Mesodermal cell (in vitro differentiated cells): ENCODE measurements at regions not wholly inside any gene's neighbourhood (a gene's known extent, or its start where the extent isn't known, plus 50 kb on each side); places are given as distances from the start of the nearest gene placed in this dataset.

Source experiments
- H3K27ac ChIP-seq: 2 replicates; pipeline ENCODE4 v1.7.0; 2013; ENCODE audit warnings: mild to moderate bottlenecking, low read depth, low read length, moderate library complexity; ENCODE audit not compliant: severe bottlenecking
- H3K36me3 ChIP-seq: 2 replicates; pipeline ENCODE4 v1.7.1; 2013; ENCODE audit warnings: mild to moderate bottlenecking, low read length, moderate library complexity; ENCODE audit not compliant: control insufficient read depth, insufficient read depth
- H3K4me1 ChIP-seq: one replicate; pipeline ENCODE4 v1.7.1; 2013; ENCODE audit warnings: mild to moderate bottlenecking, low read length; ENCODE audit not compliant: insufficient read depth, control insufficient read depth, poor library complexity, severe bottlenecking
- H3K4me3 ChIP-seq: 2 replicates; pipeline ENCODE4 v1.7.0; 2013; ENCODE audit warnings: low read length, control low read depth, mild to moderate bottlenecking; ENCODE audit not compliant: insufficient read depth, poor library complexity, severe bottlenecking; ENCODE audit errors: extremely low read depth
- H3K9me3 ChIP-seq: 2 replicates; pipeline ENCODE4 v1.7.1; 2013; ENCODE audit warnings: mild to moderate bottlenecking, low read length, moderate library complexity; ENCODE audit not compliant: control insufficient read depth
- WGBS, 2 experiments: methylation state at CpG; one replicate each; pipeline ENCODE4 v1.1.5; 2013; ENCODE audit warnings: missing lambda C conversion rate in 2 of 2; ENCODE audit not compliant: insufficient coverage in 2 of 2; 5-methylcytosine and 5-hydroxymethylcytosine counted together

DNA sequence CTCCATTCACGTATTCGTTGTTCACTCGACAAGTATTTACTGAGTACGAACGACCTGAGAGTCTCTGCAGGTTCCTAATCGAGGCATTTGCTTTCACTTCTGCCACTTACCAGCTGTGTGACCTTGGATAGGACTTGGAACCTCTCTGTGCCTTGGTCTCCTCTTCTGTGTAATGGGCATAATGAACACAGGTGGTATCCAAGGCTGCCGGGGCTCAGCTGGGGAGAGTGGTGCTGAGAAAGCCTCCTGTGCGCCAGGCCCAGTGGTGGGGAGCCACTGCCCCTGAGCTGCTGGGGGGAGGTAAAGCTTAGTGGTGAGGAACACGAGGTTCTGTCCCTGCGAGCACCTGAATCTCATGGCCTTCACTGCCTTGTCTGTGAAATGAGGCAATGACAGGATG lies 150.7 kb downstream of the IRF8 start:
- WGBS, 2 experiments, result 93 to 94% methylated on average over 8 to 10 of the region's 10 CpGs
- no peaks in the 10 kb centered on the region for H3K36me3 ChIP-seq
- no peaks in the 10 kb centered on the region for H3K9me3 ChIP-seq
- H3K4me3 ChIP-seq, result no peak overlapping the region
- H3K4me1 ChIP-seq, result peaks cover 23% of the 10 kb centered on the region
- H3K27ac ChIP-seq, result no peak overlapping the region

DNA sequence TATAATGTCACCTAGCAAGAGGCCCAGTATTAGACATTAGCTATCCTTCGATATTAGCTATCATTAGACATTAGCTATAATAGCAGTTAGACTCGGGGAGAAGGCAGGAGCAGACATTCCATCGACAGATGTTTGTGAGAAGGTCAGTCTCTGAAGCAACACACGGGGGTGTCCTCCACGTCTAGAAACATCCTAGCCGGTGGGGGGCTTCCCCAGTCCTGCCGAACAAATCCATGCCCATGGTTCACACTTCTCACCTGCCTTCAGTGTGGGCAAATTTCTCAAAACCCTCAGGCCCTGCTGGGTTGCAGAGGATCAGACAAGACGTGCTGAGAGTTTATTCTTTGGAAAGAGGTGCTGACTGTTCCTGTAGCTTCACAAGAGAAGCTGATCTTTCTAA lies 151.1 kb downstream of the IRF8 start:
- 88 to 94% methylated on average over 6 to 7 of the region's 8 CpGs for WGBS, 2 experiments
- H3K4me1 ChIP-seq, result peaks cover 23% of the 10 kb centered on the region
- no peaks in the 10 kb centered on the region for H3K36me3 ChIP-seq
- H3K27ac ChIP-seq, result no peak overlapping the region
- no peak overlapping the region for H3K4me3 ChIP-seq
- H3K9me3 ChIP-seq, result no peaks in the 10 kb centered on the region

DNA sequence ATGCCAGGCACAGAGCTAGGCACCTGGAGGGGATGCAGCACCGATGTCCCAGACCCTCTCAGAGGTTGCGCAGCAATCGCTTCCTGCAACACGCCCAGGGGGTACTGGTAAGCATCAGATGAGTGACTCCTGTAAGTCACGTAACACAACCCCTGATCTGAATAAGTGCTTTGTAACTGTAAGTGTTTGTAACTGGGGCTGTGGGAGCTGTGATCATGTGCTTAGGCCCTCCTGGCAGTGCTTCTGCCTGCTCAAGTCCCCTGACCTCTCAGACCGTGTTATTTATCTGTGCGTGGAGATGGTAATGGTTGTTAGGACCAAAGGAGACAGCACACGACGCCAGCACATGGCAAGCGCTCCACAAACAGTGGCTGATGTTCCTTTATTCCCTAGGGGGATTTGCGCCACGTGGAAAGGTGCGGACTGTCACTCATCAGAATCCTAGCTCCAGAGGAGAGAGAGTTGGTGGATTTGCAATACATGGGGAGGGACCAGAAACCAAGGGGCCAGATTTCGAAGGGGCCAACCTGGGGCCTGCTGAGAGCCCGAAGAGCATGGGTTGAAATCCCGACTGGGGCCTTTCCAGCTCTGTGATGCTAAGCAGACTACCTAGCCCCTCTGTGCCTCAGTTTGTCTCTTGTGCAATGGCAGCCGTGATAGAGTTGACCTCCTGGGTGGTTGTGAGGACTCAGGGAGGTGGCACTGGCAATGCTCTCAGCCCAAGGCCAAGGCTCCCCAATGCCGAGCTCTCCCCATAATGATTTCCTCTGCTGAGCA lies 151.8 kb downstream of the IRF8 start:
- Histone ChIP-seq H3K4me1 (peaks cover 23% of the 10 kb centered on the region), H3K9me3 (no peaks in the 10 kb centered on the region), H3K4me3 (no peak overlapping the region), H3K36me3 (no peaks in the 10 kb centered on the region), H3K27ac (no peak overlapping the region)
- WGBS, 2 experiments, result 92 to 94% methylated on average over 10 to 17 of the region's 18 CpGs

DNA sequence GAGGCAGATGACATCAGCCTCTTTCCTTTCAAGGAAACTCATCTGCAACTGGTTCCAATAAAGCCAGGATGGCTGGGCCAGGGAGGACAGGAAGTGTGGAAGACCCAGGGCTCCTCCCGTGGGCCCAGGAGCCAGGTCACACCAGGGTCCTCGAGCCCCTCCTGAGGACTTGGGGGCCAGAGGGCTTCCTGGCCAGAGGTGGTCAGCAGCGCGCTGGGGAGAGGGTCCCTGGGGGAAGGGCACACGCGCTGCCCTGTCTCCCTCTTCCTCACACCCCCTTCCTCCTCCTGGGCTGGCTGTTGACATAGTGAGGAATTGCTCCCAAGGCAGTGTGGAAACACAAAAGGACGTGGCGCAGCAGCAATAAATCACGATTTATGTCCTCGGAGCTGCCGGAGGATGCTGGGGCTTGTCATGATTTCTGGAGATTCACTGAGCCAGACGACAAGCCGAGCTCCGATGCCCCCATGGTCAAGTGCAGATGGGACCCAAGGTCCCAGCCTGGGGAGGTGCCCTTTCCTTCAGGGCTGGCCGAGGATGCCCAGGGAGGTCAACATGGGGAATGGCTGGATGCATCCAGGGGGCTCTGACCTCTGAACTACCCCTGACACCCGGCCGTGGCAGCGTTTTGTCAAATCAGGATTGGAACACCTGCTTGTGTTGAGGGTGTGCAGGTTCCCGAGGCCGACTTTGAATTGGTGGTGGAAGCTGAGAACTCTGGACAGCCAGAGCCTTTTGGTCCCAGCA lies 152.6 kb downstream of the IRF8 start:
- Histone ChIP-seq H3K9me3 (no peaks in the 10 kb centered on the region), H3K4me1 (peaks cover 16% of the 10 kb centered on the region), H3K36me3 (no peaks in the 10 kb centered on the region), H3K4me3 (no peak overlapping the region), H3K27ac (no peak overlapping the region)
- 88 to 90% methylated on average over 14 of the region's 20 CpGs for WGBS, 2 experiments

DNA sequence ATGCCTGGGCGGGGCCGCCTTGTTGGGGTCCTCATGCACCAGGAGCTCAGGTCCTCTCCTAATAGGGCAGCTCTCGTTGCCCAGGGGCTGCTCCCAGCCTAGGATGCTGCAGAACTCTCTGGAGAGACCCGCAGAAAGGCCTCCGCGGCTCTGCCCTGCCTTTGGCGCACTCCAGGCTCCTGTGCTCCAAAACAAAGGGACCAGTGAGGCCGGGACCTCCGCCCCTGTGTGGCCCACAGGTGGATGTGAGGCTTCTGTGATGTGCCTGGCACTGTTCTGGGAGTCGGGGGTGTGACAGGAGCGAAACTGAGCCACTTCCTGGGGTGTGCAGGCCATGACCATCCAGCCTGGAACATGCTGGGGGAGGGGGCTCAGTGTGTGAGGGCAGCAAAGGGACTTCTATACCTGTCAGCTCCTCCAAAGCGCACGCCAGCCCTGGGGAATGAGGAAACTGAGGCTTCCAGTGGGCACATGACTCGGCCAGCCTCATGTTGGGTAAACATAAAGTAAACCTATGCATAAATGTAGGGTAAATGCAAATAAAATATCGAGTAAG lies 153.2 kb downstream of the IRF8 start:
- Histone ChIP-seq H3K36me3 (no peaks in the 10 kb centered on the region), H3K27ac (no peak overlapping the region), H3K4me3 (no peak overlapping the region), H3K9me3 (no peaks in the 10 kb centered on the region), H3K4me1 (peaks cover 10% of the 10 kb centered on the region)
- 88 to 91% methylated on average over 10 to 13 of the region's 15 CpGs for WGBS, 2 experiments

DNA sequence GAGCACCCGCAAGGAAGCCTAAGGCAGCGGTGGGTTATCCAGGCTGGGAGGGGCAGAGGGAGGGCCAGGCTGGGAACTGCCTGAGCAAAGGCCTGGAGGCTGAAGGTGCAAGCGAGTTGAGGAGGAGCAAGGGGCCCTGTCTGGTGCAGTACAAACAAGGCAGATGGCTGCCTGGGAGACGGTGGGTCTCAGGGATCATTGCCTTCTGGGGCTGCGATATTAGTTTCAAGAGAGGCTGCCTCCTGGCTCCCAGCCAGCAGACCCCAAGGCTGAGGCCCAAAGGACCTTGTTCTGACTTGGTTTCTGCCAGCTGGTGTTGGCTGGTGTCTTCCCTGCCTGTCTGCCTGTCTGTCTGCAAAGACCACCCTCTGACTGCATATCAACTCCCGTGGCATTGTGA lies 154.0 kb downstream of the IRF8 start:
- no peak overlapping the region for H3K27ac ChIP-seq
- H3K4me1 ChIP-seq, result peaks cover 5% of the 10 kb centered on the region
- 89 to 97% methylated on average over 4 to 6 of the region's 6 CpGs for WGBS, 2 experiments
- no peaks in the 10 kb centered on the region for H3K9me3 ChIP-seq
- H3K36me3 ChIP-seq, result no peaks in the 10 kb centered on the region
- H3K4me3 ChIP-seq, result no peak overlapping the region

DNA sequence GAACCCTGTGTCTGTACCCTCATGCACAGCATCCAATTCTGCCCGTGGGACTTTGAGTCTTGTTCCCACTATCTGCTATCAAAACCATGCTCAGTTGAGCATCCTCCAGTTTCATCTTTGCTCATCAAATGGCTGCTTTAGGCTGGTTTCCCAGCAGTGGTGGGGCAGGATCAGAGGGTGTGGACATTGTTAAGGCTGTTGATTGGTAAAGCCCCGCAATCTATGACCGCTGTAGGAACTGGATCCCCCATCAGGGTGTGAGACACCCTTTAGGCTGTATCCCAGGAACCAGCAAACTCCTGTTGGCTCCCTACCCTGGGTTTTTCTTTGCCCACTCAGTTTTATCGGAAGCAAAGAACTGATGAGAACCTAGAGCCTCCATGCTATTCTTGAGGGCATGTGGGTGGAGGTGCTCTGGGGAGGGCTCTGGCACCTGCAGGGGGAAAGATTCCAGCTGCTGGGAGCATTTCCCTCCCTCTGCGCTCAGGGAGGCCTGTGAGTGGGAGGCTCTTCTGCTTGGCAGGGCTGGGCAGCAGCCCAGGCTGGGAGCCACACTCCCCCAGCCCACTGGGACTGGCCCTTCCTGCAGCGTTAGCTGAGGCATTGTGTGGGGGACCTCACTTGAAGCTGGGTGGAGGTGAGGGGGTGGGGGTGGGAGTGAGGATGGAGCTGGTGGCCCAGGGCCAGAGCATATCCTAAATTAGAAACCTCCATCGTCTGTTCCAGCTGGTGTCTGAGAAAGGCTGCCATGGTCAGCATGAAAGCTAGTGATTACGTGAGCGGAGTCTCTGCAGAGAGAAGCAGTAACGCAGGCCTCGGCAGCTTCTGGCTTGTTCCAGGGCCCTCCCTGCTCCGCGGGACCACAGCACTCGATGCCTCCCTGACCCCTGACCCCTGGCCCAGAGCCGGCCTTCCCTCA lies 160.6 kb downstream of the IRF8 start:
- H3K27ac ChIP-seq, result no peak overlapping the region
- no peaks in the 10 kb centered on the region for H3K4me1 ChIP-seq
- no peak overlapping the region for H3K4me3 ChIP-seq
- no peaks in the 10 kb centered on the region for H3K36me3 ChIP-seq
- WGBS, 2 experiments, result 83 to 90% methylated on average over 12 to 13 of the region's 15 CpGs
- H3K9me3 ChIP-seq, result no peaks in the 10 kb centered on the region

DNA sequence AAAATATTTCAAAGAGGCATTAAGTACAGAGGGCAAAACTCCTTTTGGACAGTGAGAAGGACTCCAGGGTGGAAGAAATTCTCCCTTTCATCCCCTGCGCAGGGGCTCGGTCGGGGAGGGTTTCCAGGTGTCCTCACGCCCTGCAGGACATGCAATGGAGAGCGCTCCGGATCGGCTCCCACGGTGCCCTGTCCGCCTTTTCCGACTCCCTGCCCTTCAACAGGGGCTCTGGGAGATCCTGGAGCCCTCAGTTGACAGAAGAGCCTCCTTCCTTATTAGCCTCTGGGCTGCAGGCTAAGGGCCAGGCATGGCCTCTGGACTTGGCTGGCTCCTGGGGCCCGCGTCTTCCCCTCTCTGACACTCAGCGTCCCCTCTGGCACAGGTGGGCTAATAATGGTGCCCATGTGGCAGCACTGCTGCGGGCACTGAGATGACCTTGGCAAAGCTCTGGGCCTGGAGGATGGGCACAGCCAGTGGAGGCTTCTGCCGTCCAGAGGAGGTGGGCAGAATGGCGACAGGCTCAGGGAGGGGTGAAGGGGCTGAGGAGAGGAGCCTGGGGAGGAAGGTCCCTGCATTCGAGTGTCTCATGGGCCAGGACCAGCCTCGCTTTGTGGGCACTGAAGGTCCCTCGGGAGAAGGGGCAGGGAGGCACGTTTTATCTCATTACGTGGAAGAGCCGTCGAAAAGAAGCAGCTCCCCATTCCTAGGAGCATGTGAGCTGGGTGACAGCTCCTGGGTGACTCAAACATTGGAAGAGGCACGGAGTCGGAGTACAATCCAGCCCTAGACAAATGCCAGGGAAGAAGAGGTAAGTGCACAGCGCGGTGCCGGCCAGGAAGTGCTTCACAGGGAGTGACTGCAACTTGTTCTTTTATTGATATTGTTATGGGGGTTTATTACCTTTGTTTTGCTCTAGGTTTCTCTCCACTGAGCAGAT lies 161.7 kb downstream of the IRF8 start:
- Histone ChIP-seq H3K4me1 (no peaks in the 10 kb centered on the region), H3K4me3 (no peak overlapping the region), H3K9me3 (no peaks in the 10 kb centered on the region), H3K36me3 (no peaks in the 10 kb centered on the region), H3K27ac (no peak overlapping the region)
- whole genome bisulfite sequencing, 2 experiments, result 92 to 95% methylated on average over 22 to 27 of the region's 28 CpGs

DNA sequence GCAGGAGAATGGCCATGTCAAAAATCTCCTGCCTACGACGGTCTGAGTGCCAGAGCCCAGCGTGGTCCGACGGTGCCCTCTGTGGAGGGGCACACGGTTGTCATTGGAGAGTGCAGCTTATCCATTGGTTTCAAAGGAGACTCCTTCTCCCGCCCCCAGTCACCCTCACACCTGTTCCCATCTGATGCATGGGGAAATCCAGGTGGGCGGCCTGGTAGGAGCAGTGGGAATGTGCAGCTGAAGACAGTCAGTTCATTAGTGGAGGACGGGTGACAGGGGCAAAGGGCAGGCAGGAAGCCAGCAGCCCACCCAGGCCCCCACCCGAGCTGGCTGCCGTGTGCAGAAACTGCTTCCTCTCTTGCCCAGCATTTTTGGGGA lies 162.3 kb downstream of the IRF8 start:
- no peaks in the 10 kb centered on the region for H3K9me3 ChIP-seq
- no peaks in the 10 kb centered on the region for H3K4me1 ChIP-seq
- H3K27ac ChIP-seq, result no peak overlapping the region
- H3K36me3 ChIP-seq, result no peaks in the 10 kb centered on the region
- 90 to 91% methylated on average over 7 to 11 of the region's 11 CpGs for WGBS, 2 experiments
- H3K4me3 ChIP-seq, result no peak overlapping the region
